NCI-H187 (cell line): ENCODE measurements at regions not wholly inside any gene's neighbourhood (a gene's known extent, or its start where the extent isn't known, plus 50 kb on each side); places are given as distances from the start of the nearest gene placed in this dataset.
A peak's percentile ranks its signal among the peaks of the same experiment; 100 is the strongest.

Experiments used
- DNase-seq, 2 experiments: peaks; one replicate each; lab custom pipeline; 2025; lab: John Stamatoyannopoulos, UW

DNA sequence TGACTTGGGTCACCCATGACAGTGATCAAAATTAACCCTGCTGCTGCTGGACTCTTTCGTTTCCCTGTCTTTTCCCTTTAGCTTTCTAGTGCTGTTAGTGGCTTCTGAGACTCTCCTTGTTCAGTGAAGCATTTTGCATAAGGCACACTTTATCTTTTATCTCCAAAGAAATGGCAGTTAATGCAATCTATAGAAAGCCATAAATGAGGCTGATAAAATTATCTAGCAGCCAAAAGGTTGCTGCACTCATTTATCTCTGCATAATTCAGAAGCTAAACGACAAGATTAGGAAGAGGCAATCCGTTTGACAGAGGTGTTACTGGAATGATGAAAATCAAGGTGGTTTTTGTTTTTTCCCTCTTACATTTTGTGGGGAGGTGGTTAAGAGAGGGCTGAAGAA, 1109.5 kb upstream of the EEF2KMT start:
- DNase-seq: no peak

GRCh38 chr16:6206080-6206479, 1108.5 kb upstream of the EEF2KMT start:
- DNase-seq: no peak

DNA sequence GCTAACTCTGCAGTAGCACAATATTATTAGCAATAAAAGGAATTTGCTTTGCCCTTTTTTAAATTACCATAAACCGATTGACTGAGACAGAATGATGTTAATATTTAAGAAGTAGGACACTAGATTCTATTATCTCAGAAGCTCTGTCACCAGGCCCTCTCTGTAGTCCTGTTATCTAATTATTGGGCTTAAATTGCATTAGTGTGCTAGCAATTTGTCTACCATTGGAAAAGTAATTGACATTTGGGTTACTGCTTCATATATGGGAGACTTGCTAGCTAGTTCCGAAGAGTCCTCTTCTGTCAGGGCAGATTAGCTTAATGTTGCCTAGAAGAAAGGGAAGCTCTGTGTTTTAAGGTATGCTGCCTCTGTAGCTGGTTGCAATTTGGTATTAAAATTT, 1107.3 kb upstream of the EEF2KMT start:
- DNase-seq: no peak

DNA sequence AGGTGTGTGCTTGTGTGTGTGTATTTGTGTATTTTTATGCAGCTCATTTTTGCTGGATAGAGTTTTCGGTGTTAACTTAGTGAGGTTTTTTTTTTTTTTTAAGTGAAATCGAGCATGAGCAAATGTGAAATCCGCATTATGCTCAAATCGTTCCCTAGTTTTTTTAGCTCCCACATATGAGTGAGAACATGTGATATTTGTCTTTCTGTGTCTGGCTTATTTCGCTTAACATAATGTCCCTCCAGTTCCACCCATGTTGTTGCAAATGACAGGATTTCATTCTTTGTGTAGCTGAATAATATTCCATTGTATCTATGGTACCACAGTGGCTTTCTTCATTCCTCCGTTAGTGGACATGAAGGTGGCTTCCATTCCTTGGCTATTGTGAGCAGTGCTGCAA, 1103.3 kb upstream of the EEF2KMT start:
- no peak for DNase-seq

DNA sequence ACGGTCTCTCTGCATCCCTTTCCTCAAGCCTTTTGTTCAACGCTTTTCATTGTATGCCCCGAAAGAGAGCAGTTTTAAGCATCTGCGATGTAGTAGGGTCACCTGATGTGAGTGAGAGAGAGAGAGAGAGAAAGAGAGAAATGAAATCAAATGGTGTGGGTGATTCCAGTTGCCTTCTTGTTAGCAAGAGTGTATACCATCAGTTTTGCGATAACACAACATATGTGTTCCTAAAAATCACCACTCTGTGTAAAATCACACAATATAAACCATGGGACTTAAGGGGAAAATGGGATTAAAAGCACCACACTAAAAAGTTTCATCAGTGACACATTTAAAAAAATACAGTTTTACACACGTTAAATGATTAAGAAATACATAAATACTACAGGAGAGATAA, 1102.7 kb upstream of the EEF2KMT start:
- no peak for DNase-seq

DNA sequence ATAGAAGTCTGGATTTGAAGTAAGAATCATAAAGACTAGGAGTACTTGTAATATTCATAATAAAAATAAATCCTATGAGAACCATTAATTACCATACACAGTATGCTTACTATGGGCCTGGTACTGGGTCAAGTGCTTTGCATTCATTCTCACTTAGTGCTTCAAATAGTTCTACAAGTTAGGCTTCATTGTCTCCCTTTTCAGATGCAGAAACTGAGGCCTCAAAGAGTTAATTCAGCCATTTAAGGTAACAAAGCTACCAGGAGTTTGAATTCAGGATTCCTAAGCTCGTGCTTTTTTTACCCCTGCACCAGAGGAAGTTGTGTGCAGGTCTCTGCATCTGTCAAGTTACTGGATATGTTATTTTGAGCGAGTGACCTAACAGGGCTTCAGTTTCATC, 1098.4 kb upstream of the EEF2KMT start:
- DNase-seq: no peak

GRCh38 chr16:6193718-6194117, 1096.1 kb upstream of the EEF2KMT start:
- DNase-seq: no peak

GRCh38 chr16:6192984-6193383, 1095.4 kb upstream of the EEF2KMT start:
- DNase-seq: no peak

DNA sequence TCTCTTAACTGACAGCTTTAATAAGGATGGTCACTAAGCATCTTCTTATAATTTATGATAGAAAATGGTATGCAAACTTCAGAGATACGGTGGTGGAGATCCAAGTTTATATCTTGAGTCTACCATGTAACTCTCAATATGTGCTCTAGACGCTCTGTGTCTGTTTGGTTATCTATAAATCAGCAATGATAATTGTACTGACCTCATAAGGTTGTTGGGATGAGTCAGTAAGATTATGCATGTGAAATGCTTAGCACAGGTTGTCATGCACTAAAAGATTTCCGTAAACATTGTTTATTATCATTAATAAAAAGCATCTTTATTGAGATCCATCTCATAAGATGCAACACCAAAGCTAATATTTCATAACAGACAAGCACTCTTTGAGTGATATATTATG, 1094.9 kb upstream of the EEF2KMT start:
- no peak for DNase-seq

GRCh38 chr16:6190776-6191175, 1093.2 kb upstream of the EEF2KMT start:
- no peak for DNase-seq

GRCh38 chr16:6189216-6189615, 1091.6 kb upstream of the EEF2KMT start:
- DNase-seq: peak in 1 of 2 experiments; percentile 1

DNA sequence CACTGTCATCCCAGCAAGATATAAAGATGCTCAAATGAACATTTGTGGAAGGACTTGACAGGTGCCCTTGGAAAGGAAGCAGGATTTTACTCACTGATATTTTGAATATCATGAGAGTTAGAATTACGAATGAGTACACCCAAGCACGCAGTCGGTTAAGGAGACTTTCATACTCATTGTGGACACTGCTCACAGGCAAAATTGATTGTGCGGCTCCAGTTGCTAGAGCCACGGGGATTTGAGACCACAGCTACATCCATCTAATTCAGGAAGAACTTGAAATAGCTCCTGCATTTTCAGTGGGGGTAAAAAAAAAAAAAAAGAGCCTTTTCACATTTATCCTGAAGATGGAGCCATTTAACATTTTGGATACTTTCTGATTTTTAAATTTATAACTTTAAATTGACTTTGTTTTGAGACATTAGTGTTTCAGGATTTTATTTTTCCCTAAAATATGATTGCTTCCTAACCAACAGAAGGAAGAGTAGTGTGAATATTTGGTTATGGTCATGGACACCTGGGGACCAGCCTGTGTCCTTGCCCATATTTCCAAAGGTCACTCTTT, 1080.1 kb upstream of the EEF2KMT start:
- no peak for DNase-seq

DNA sequence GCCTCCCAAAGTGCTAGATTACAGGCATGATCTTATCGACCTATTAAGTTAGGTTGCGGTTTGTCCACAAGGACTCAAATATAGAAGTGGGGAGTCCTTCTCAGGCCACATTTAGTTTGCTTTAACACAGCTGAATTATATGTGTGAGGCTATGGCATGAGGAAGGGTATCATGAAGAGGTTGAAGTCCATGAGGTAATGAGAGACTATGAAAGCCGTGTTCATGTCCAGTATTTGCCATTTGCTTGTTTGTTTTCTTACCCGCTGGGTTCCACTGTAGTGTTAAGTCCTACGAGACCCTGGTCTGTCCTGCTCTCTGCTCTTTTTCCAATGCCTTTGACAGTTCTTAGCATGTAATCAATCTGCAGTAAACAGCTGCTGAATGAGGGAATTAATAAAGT, 1072.4 kb upstream of the EEF2KMT start:
- no peak for DNase-seq

DNA sequence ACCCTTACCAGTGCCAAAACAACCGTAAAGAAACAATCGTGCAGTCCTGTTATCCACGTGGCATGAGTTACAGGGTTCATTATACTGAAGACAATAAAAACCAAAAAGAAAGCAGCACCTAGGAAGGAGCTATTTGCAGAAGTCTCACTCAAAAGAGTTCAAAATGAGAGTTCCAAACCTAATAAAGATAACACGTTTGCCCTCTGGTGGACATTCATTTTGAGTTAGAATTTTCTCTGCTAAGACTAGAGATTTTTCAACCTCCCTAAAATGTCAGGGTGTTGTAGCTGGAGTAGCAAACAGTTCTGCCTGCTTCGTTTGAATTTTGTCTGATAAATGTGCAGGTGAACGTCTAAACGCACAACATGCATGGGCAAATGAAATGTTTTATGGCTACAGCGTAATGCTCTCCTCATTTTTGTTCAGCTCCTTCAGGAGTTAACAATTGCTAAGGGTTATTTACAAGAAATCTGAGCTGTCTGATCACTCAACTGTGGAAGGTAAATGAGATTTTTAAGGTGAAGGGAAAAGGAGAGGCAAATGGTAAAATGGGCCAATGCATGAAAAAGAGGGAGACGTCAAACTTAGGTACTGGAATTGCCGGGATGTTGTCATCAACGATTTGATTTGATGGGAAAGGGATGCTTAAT, 1067.9 kb upstream of the EEF2KMT start:
- peak in 1 of 2 experiments; percentile 21 for DNase-seq

DNA sequence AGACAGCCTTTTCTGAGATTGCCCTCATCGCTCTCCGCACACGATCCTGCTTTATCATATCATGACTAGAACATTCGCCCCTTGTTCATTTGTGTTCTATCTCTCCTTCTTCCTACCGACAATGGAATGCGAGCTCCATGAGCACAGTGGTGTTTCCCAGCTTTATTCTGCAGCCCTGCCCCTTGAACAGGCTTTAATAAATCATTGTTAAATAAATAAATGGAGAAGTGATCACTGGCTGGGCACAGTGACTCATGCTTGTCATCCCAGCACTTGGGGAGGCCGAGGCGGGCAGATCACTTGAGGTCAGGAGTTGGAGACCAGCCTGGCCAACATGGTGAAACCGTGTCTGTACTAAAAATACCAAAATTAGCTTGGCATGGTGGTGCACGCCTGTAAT, 1063.3 kb upstream of the EEF2KMT start:
- DNase-seq: no peak

DNA sequence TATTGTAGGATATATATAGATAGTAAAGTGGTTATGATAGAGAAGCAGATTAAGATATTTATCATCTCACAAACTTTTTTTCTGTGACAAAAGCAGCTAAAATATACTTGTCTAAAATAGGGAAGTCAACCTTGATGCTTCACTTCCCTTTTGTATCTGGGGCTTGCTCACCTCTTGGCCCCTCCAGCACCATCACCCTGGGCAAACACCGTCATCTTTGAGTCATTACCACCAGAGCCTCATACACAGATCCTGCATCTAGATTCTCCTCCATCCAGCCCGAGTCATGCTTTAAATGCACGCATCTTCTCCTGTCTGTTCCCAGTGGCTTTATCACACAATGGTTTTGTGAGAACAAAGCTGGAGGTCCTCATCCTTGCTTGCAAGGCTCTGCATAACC, 1062.7 kb upstream of the EEF2KMT start:
- no peak for DNase-seq

- no peak for DNase-seq
These were observed 1060.2 kb upstream of the EEF2KMT start for GRCh38 chr16:6157806-6158205.

DNA sequence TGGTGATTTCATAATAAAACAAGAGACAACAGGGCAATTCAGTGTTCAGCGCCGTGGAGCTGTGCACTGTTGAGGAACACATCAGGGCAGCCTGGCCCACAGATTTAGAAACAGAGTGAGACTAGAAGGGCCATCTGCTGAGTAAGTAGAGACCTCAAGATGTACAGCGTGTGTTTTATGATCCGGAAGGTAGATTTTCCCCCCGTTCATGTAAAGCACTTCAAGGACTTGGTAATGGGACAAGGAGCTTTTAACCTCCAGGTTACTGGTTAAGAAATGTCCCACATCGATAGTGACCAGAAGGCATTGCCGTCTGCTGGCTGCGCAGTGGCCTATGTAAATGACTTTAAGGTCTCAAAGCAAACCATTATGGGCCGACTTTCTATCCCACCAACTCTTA, 1057.7 kb upstream of the EEF2KMT start:
- no peak for DNase-seq

DNA sequence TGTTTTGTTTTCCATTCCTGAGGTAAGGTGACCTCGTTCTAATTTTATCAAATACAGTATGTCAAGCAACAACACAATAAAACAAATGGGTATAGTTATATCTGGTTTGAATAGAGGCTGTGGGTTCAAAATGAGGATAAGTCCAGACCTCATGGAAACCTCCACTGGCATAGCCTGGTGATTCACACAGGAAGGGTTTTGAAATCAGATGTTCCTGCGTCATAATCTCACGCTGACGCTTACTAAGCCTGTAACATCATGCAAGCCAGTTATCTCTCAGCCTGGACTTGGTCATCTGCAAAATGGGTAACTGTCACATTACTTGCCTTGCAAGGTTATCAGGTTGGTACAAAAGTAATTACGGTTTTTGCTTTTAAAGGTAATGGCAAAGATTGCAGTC, 1056.3 kb upstream of the EEF2KMT start:
- no peak for DNase-seq

DNA sequence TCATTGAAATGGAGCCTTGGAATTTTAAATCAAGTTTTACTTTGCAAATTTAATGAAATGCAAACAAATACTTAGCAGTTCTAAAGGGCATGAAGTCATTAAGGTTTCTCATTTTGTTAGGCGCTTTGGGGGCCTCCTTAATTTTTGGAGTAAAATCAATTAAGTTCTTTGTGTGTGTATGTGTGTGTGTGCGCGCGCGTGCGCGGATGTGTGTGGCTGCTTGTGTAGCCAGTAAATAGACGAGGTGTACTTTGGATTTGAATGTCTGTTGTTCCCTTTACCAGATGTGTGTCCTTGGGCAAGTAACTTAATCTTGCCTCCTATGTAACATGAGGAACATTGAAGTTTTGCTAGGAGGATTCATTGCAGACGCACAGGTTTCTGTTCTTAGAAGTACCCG, 1051.4 kb upstream of the EEF2KMT start:
- no peak for DNase-seq

- no peak for DNase-seq
These were observed 1050.8 kb upstream of the EEF2KMT start for GRCh38 chr16:6148361-6148760.

- DNase-seq: no peak
These were observed 1049.4 kb upstream of the EEF2KMT start for GRCh38 chr16:6146874-6147425.

GRCh38 chr16:6146356-6146755, 1048.8 kb upstream of the EEF2KMT start:
- DNase-seq: no peak

- no peak for DNase-seq
These were observed 1046.9 kb upstream of the EEF2KMT start for GRCh38 chr16:6144463-6144862.
